Adrenal gland (tissue), 5 donors: ENCODE measurements at regions not wholly inside any gene's neighbourhood (a gene's known extent, or its start where the extent isn't known, plus 50 kb on each side); places are given as distances from the start of the nearest gene placed in this dataset.

Experiments
- CTCF ChIP-seq, 6 experiments: fragments of 450-650 bp in 4 of 6; fragments of 200-600 bp in 2 of 6; sonication (generic) in 1 of 6; IDR thresholded peaks; 1 replicate in 5 of 6; 2 replicates in 1 of 6; pipeline versions ENCODE4 v1.5.1 to v1.8.0; 2016 to 2021; ENCODE audit warnings: antibody characterized with exemption in 6 of 6, mild to moderate bottlenecking in 2 of 6, moderate library complexity in 1 of 6
- POLR2A ChIP-seq, 2 donors: fragments of 450-650 bp; IDR thresholded peaks; one replicate each; pipeline ENCODE4 v1.6.1; 2017; ENCODE audit warnings: antibody characterized with exemption in 2 of 2, mild to moderate bottlenecking in 2 of 2, moderate library complexity in 1 of 2
- donor health status: DM: no; HTN: no; CAD: no.

- TF ChIP-seq CTCF (IDR thresholded peaks at IDR 0.05) (no peak), POLR2A (IDR thresholded peaks at IDR 0.05) (no peak)
These were observed 58.0 kb upstream of the WDR26 start for GRCh38 chr1:224492632-224493031.
